WI38 (cell line): ENCODE measurements at regions not wholly inside any gene's neighbourhood (a gene's known extent, or its start where the extent isn't known, plus 50 kb on each side); places are given as distances from the start of the nearest gene placed in this dataset.

Experiments
- H3K4me3 ChIP-seq: 2 replicates; pipeline ENCODE4 v1.5.1; 2011; ENCODE audit warnings: low read depth, mild to moderate bottlenecking, control low read depth, low read length
- TF ChIP-seq, protein P1 (sequence below): IDR thresholded peaks from 2 replicates; pipeline ENCODE4 v1.5.1; 2012; ENCODE audit warnings: low read depth, mild to moderate bottlenecking, control low read depth, low read length

GRCh38 chr6:92763680-92764079 is 655.7 kb downstream of the EPHA7 start:
- no peak overlapping the region for H3K4me3 ChIP-seq
- TF ChIP-seq, protein P1, sequence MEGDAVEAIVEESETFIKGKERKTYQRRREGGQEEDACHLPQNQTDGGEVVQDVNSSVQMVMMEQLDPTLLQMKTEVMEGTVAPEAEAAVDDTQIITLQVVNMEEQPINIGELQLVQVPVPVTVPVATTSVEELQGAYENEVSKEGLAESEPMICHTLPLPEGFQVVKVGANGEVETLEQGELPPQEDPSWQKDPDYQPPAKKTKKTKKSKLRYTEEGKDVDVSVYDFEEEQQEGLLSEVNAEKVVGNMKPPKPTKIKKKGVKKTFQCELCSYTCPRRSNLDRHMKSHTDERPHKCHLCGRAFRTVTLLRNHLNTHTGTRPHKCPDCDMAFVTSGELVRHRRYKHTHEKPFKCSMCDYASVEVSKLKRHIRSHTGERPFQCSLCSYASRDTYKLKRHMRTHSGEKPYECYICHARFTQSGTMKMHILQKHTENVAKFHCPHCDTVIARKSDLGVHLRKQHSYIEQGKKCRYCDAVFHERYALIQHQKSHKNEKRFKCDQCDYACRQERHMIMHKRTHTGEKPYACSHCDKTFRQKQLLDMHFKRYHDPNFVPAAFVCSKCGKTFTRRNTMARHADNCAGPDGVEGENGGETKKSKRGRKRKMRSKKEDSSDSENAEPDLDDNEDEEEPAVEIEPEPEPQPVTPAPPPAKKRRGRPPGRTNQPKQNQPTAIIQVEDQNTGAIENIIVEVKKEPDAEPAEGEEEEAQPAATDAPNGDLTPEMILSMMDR = no peak

DNA sequence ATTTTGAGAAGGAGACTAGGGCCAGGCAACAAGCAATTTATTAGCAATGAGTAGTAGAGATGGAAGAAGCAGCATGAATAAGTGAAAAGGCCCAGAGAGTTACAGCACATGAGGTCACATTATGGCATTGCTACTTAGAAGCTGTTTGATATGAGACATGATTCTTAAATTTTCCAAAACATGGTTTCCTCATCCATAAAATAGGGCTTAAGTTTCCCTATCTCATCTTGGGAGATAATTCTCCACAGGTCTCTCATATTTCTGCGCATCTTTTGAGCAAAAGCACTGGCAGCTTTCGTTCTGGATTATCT is 656.1 kb downstream of the EPHA7 start:
- TF ChIP-seq, protein P1 = no peak
- H3K4me3 ChIP-seq = no peak overlapping the region

GRCh38 chr6:92762443-92763273 is 656.7 kb downstream of the EPHA7 start:
- TF ChIP-seq, protein P1 = no peak
- no peak overlapping the region for H3K4me3 ChIP-seq

GRCh38 chr6:92759178-92759577 is 660.2 kb downstream of the EPHA7 start:
- no peak overlapping the region for H3K4me3 ChIP-seq
- TF ChIP-seq, protein P1 = no peak

- H3K4me3 ChIP-seq = no peak overlapping the region
- TF ChIP-seq, protein P1 = no peak
Observed at GRCh38 chr6:92757925-92758324, 661.4 kb downstream of the EPHA7 start.

- TF ChIP-seq, protein P1 = no peak
Observed at GRCh38 chr6:92756912-92757311, 662.4 kb downstream of the EPHA7 start.

GRCh38 chr6:92753956-92754355 is 665.4 kb downstream of the EPHA7 start:
- TF ChIP-seq, protein P1 = no peak
- H3K4me3 ChIP-seq = no peak overlapping the region

More at GRCh38 chr6:92756912-92757311, 662.4 kb downstream of the EPHA7 start:
- no peak overlapping the region for H3K4me3 ChIP-seq
